Adrenal gland (tissue), 9 donors: ENCODE measurements at regions not wholly inside any gene's neighbourhood (a gene's known extent, or its start where the extent isn't known, plus 50 kb on each side); places are given as distances from the start of the nearest gene placed in this dataset.

Experiments
- DNase-seq, 7 donors: peaks; one replicate each; pipeline ENCODE4 v3.0.0-alpha.2; 2019 to 2020
- H3K27ac ChIP-seq, 5 donors: fragments of 200-600 bp; sonication (generic) in 4 of 5; 1 replicate in 3 of 5; 2 replicates in 2 of 5; pipeline versions ENCODE4 v1.5.1 to v1.8.0; 2016 to 2020; ENCODE audit warnings: mild to moderate bottlenecking in 1 of 5
- H3K27me3 ChIP-seq: fragments of 200-600 bp; 2 replicates; pipeline ENCODE4 v1.8.0; 2021
- H3K36me3 ChIP-seq, 2 donors: fragments of 200-600 bp; replicated peaks in 1 of 2; 1 replicate in 1 of 2; 2 replicates in 1 of 2; pipeline versions ENCODE4 v1.5.1 to v1.8.0; 2018 to 2022
- H3K4me1 ChIP-seq, 2 donors: fragments of 200-600 bp; replicated peaks in 1 of 2; 1 replicate in 1 of 2; 2 replicates in 1 of 2; pipeline versions ENCODE4 v1.5.1 to v1.8.0; 2018 to 2021
- H3K4me3 ChIP-seq, 4 donors: fragments of 200-600 bp; sonication (generic) in 3 of 4; one replicate each; pipeline ENCODE4 v1.5.1; 2016 to 2018
- H3K9me3 ChIP-seq, 3 donors: fragments of 200-600 bp; sonication (generic) in 1 of 3; replicated peaks in 1 of 3; 1 replicate in 2 of 3; 2 replicates in 1 of 3; pipeline versions ENCODE4 v1.5.1 to v1.8.0; 2016 to 2021
- POLR2A ChIP-seq, 2 donors: fragments of 450-650 bp; IDR thresholded peaks; one replicate each; pipeline ENCODE4 v1.6.1; 2017; ENCODE audit warnings: antibody characterized with exemption in 2 of 2, mild to moderate bottlenecking in 2 of 2, moderate library complexity in 1 of 2
- WGBS, 4 donors: extraction: QIAGEN DNeasy Blood & Tissue Kit in 2 of 4; methylation state at CpG; one replicate each; pipeline versions ENCODE4 v1.1.5 to v1.1.7; 2013 to 2017; 5-methylcytosine and 5-hydroxymethylcytosine counted together
- intact Hi-C, 2 donors: fragments of 100-400 bp; cut with DNase I; formaldehyde crosslinking; loops; one replicate each; pipeline versions ENCODE4 v1.14.1 to v1.15.0; 2022 to 2023
- TF ChIP-seq, protein P1 (sequence below), 6 experiments: fragments of 450-650 bp in 4 of 6; fragments of 200-600 bp in 2 of 6; sonication (generic) in 1 of 6; IDR thresholded peaks; 1 replicate in 5 of 6; 2 replicates in 1 of 6; pipeline versions ENCODE4 v1.5.1 to v1.8.0; 2016 to 2021; ENCODE audit warnings: antibody characterized with exemption in 6 of 6, mild to moderate bottlenecking in 2 of 6, moderate library complexity in 1 of 6
- donor health status: healthy with polysubstance abuse.
- donor health status: Bipolar disorder and iron deficiency.
- donor health status: DM: yes; HTN: yes; CAD: no.
- donor health status: DM: no; HTN: no; CAD: no.
- donor health status: DM: no; HTN: no; CAD: no.

DNA sequence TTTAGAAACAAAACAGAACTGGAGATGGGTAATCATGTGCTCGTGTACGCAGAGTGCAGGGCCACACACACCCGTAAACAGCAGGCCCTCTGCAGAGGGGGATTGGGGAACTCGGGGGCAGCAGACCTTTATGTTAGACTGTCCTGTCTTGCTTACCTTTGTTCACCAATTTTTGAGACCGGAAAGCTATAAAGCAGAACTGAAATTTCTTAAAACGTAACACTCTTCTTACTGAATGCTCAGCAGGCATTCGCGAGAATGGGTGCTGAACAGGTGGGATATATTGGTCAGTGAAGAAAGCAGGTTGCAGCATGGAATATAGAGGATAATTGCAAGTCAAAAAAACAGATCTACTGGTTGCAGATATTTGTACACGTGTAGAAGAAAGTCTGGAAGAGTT is 211.1 kb downstream of the BMP7 start:
- DNase-seq: no peak
- Histone ChIP-seq H3K9me3 (no peaks in the 10 kb centered on the region), H3K27ac (no peak overlapping the region), H3K36me3 (no peaks in the 10 kb centered on the region), H3K4me1 (no peaks in the 10 kb centered on the region), H3K27me3 (peaks cover 5% of the 10 kb centered on the region), H3K4me3 (no peak overlapping the region)
- WGBS, 4 donors: 69 to 72% (median 71%) methylated on average over 9 of the region's 9 CpGs
- intact Hi-C loops: no loop called here
- TF ChIP-seq POLR2A (IDR thresholded peaks at IDR 0.05): no peak
- TF ChIP-seq, protein P1, sequence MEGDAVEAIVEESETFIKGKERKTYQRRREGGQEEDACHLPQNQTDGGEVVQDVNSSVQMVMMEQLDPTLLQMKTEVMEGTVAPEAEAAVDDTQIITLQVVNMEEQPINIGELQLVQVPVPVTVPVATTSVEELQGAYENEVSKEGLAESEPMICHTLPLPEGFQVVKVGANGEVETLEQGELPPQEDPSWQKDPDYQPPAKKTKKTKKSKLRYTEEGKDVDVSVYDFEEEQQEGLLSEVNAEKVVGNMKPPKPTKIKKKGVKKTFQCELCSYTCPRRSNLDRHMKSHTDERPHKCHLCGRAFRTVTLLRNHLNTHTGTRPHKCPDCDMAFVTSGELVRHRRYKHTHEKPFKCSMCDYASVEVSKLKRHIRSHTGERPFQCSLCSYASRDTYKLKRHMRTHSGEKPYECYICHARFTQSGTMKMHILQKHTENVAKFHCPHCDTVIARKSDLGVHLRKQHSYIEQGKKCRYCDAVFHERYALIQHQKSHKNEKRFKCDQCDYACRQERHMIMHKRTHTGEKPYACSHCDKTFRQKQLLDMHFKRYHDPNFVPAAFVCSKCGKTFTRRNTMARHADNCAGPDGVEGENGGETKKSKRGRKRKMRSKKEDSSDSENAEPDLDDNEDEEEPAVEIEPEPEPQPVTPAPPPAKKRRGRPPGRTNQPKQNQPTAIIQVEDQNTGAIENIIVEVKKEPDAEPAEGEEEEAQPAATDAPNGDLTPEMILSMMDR (IDR thresholded peaks at IDR 0.05): no peak

DNA sequence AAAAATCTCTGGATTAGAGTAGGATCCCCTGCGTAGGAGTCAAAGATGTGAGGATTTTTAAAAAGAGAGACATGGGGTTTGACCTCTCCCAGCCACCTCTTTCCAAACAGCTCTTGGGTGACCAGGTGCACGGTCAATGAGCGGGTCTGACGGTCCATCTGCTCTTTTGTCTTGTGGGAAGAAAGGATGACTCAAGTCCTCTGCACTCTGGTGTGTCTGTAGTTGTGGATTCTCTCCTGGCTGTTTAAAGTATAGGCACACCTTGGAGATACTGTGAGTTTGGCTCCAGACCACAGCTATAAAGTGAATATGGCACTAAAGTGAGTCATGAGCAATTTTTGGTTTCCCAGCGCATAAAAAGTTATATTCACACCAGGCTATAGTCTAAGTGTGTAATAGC is 209.8 kb downstream of the BMP7 start:
- no peak overlapping the region for H3K27ac ChIP-seq
- H3K36me3 ChIP-seq: no peaks in the 10 kb centered on the region
- peaks cover 5% of the 10 kb centered on the region for H3K27me3 ChIP-seq
- H3K9me3 ChIP-seq: no peaks in the 10 kb centered on the region
- TF ChIP-seq POLR2A (IDR thresholded peaks at IDR 0.05): no peak
- TF ChIP-seq, protein P1 (IDR thresholded peaks at IDR 0.05): no peak
- no peak overlapping the region for H3K4me3 ChIP-seq
- WGBS, 4 donors: 73 to 91% (median 87%) methylated on average over 5 of the region's 5 CpGs
- DNase-seq: no peak
- no peaks in the 10 kb centered on the region for H3K4me1 ChIP-seq
- intact Hi-C loops: no loop called here

DNA sequence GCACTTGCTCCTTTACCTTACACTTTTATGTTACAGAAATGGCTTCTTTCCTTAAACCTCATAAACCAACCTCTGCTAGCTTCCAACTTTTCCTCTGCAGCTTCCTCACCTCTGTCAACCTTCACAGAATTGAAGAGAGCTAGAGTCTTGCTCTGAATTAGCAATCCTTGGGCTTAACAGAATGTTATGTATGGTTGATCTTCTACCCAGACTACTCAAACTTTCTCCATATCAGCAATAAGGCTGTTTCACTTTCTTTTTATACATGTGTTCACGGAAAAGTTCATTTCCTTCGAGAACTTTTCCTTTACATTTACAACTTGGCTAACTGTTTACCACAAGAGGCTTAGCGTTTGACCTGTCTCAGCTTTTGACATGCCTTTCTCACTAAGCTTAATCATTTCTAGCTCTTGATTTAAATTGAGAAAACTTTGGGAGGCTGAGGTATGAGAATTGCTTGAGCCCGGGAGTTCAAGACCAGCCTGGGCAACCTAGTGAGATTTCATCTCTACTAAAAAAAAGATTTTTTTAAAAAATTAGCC is 207.3 kb downstream of the BMP7 start:
- TF ChIP-seq POLR2A (IDR thresholded peaks at IDR 0.05): no peak
- TF ChIP-seq, protein P1 (IDR thresholded peaks at IDR 0.05): no peak
- WGBS, 4 donors: 72 to 80% (median 74%) methylated on average over 4 of the region's 4 CpGs
- Histone ChIP-seq H3K27me3 (peaks cover 5% of the 10 kb centered on the region), H3K27ac (no peak overlapping the region), H3K9me3 (no peaks in the 10 kb centered on the region), H3K4me1 (no peaks in the 10 kb centered on the region), H3K4me3 (no peak overlapping the region), H3K36me3 (no peaks in the 10 kb centered on the region)
- DNase-seq: no peak
- intact Hi-C loops: no loop called here

DNA sequence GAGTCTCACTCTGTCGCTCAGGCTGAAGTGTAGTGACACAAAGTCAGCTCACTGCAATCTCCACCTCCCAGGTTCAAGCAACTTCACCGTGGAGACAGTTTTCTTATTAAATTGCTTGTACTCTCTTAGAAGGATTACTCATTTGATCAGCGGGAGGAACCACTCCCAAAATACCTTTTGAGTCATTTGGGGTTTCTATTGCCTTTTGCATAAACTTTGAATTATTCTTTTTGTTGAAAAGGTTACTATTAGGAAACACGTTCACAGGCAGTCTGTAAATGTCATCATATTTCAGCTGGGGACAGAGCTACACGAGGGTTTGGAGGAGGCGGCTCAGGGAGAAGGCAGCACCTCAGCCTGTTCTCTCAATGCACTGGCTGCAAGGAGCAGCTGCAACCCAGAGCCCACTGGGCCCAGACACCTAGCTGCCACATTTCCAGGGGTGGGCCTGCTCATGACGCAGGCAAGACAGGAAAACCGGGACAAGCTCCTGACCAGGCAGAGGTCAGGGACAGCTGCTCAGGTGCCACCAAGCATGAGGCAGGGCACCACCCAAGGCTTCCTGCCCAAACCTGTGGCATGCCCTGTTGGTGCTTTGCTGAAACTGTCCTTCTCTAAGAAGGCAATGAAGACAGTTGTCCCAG is 205.9 kb downstream of the BMP7 start:
- Histone ChIP-seq H3K36me3 (no peaks in the 10 kb centered on the region), H3K27me3 (peaks cover 5% of the 10 kb centered on the region), H3K4me1 (no peaks in the 10 kb centered on the region), H3K4me3 (no peak overlapping the region), H3K9me3 (no peaks in the 10 kb centered on the region), H3K27ac (no peak overlapping the region)
- WGBS, 4 donors: 46 to 52% (median 48%) methylated on average over 7 to 8 of the region's 8 CpGs
- TF ChIP-seq, protein P1 (IDR thresholded peaks at IDR 0.05): no peak
- TF ChIP-seq POLR2A (IDR thresholded peaks at IDR 0.05): no peak
- intact Hi-C loops: no loop called here
- DNase-seq: no peak
